Ascending aorta (tissue), 2 donors: ENCODE measurements at regions not wholly inside any gene's neighbourhood (a gene's known extent, or its start where the extent isn't known, plus 50 kb on each side); places are given as distances from the start of the nearest gene placed in this dataset.

Experiments
- DNase-seq, 2 donors: peaks; one replicate each; pipeline ENCODE4 v3.0.0-alpha.2; 2019; ENCODE audit warnings: low spot score in 2 of 2
- H3K27ac ChIP-seq, 2 donors: fragments of 200-600 bp; sonication (generic); one replicate each; pipeline ENCODE4 v1.5.1; 2016 to 2017; ENCODE audit warnings: mild to moderate bottlenecking in 1 of 2
- H3K27me3 ChIP-seq: fragments of 200-600 bp; sonication (generic); one replicate; pipeline ENCODE4 v1.5.1; 2017
- H3K36me3 ChIP-seq, 2 donors: fragments of 200-600 bp; sonication (generic); one replicate each; pipeline ENCODE4 v1.5.1; 2016
- H3K4me1 ChIP-seq, 2 donors: fragments of 200-600 bp; sonication (generic); one replicate each; pipeline ENCODE4 v1.5.1; 2016 to 2017; ENCODE audit warnings: mild to moderate bottlenecking in 1 of 2
- H3K4me3 ChIP-seq, 2 donors: fragments of 200-600 bp; sonication (generic); one replicate each; pipeline ENCODE4 v1.5.1; 2016 to 2017; ENCODE audit warnings: mild to moderate bottlenecking in 1 of 2
- H3K9me3 ChIP-seq, 2 donors: fragments of 200-600 bp; sonication (generic); one replicate each; pipeline ENCODE4 v1.5.1; 2016
- intact Hi-C: fragments of 100-400 bp; cut with DNase I; formaldehyde crosslinking; loops from one replicate; pipeline ENCODE4 v1.15.1; 2023
- TF ChIP-seq, protein P1 (sequence below), 3 experiments: fragments of 200-600 bp in 2 of 3; fragments of 450-650 bp in 1 of 3; sonication (generic) in 2 of 3; IDR thresholded peaks; one replicate each; pipeline ENCODE4 v1.5.1; 2016 to 2019; ENCODE audit warnings: antibody characterized with exemption in 3 of 3, mild to moderate bottlenecking in 1 of 3, moderate library complexity in 1 of 3

- DNase-seq = no peak
- Histone ChIP-seq H3K4me1 (no peaks in the 10 kb centered on the region), H3K27ac (no peak overlapping the region), H3K27me3 (no peaks in the 10 kb centered on the region), H3K4me3 (no peak overlapping the region), H3K9me3 (no peaks in the 10 kb centered on the region), H3K36me3 (no peaks in the 10 kb centered on the region)
- TF ChIP-seq, protein P1, sequence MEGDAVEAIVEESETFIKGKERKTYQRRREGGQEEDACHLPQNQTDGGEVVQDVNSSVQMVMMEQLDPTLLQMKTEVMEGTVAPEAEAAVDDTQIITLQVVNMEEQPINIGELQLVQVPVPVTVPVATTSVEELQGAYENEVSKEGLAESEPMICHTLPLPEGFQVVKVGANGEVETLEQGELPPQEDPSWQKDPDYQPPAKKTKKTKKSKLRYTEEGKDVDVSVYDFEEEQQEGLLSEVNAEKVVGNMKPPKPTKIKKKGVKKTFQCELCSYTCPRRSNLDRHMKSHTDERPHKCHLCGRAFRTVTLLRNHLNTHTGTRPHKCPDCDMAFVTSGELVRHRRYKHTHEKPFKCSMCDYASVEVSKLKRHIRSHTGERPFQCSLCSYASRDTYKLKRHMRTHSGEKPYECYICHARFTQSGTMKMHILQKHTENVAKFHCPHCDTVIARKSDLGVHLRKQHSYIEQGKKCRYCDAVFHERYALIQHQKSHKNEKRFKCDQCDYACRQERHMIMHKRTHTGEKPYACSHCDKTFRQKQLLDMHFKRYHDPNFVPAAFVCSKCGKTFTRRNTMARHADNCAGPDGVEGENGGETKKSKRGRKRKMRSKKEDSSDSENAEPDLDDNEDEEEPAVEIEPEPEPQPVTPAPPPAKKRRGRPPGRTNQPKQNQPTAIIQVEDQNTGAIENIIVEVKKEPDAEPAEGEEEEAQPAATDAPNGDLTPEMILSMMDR (IDR thresholded peaks at IDR 0.05) = no peak
- intact Hi-C loops = no loop called here
These were observed 638.7 kb upstream of the TENM3 start for GRCh38 chr4:181604546-181604945.

GRCh38 chr4:181606300-181606699, 636.9 kb upstream of the TENM3 start:
- H3K27ac ChIP-seq = no peak overlapping the region
- intact Hi-C loops = no loop called here
- H3K27me3 ChIP-seq = no peaks in the 10 kb centered on the region
- H3K36me3 ChIP-seq = no peaks in the 10 kb centered on the region
- no peaks in the 10 kb centered on the region for H3K9me3 ChIP-seq
- TF ChIP-seq, protein P1 (IDR thresholded peaks at IDR 0.05) = no peak
- no peak for DNase-seq
- H3K4me1 ChIP-seq = no peaks in the 10 kb centered on the region
- H3K4me3 ChIP-seq = no peak overlapping the region

DNA sequence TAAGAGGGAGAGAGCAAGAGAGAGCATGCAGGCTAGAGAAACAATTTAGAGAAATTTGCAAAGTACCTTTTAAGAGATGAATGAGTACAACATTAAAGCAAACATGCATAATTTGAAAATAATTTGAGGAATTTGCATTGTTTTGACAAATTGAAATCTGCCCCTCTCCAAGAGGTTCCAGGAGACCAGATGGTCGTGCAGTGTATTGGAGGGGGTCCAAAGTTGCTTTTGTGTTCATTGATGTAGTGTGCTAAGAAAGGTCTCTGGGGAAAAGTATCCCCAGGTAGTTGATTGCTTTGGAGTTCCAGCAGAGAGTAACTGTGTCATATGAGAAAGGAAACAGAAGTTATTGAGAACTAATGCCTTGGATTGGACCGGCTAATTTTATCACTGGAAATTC, 635.0 kb upstream of the TENM3 start:
- intact Hi-C loops = no loop called here
- TF ChIP-seq, protein P1 (IDR thresholded peaks at IDR 0.05) = no peak
- DNase-seq = no peak
- H3K27ac ChIP-seq = no peak overlapping the region
- no peaks in the 10 kb centered on the region for H3K9me3 ChIP-seq
- H3K36me3 ChIP-seq = no peaks in the 10 kb centered on the region
- H3K27me3 ChIP-seq = no peaks in the 10 kb centered on the region
- no peak overlapping the region for H3K4me3 ChIP-seq
- H3K4me1 ChIP-seq = no peaks in the 10 kb centered on the region

DNA sequence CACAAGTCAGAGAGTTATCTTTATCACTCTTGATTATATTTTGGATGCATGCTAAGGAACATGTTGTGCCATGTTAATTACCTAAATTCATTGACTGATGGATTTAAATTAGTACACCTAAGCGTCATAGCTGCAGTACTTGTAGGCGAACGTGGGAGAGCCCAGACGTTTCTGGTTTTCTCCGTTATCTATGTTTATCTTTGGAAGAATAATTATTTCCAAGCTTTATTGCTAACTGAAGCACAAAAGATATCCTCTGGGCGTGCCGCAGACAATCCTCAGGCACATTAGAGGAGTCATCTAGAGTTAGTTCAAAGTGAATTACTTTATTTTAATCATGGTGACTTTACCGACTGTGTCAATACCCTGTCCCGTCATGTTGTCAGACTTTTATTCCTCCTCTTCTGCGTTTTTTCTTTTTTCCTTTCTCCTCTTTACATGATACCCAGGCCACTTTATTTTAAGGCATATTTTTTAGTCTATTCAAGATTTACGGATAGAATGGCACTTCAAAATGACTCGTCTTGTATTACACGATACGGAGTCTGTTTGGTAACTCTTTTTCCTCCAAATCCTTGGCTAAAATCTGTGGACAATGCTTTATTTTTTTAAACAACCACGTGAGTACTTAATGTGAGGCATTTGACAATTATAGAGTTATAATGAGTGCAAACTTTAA, 632.0 kb upstream of the TENM3 start:
- no peak overlapping the region for H3K4me3 ChIP-seq
- H3K27ac ChIP-seq = no peak overlapping the region
- TF ChIP-seq, protein P1 (IDR thresholded peaks at IDR 0.05) = no peak
- H3K4me1 ChIP-seq = no peaks in the 10 kb centered on the region
- H3K9me3 ChIP-seq = no peaks in the 10 kb centered on the region
- no peaks in the 10 kb centered on the region for H3K27me3 ChIP-seq
- intact Hi-C loops = no loop called here
- H3K36me3 ChIP-seq = no peaks in the 10 kb centered on the region
- no peak for DNase-seq

- Histone ChIP-seq H3K9me3 (no peaks in the 10 kb centered on the region), H3K27ac (no peak overlapping the region), H3K36me3 (no peaks in the 10 kb centered on the region), H3K27me3 (no peaks in the 10 kb centered on the region), H3K4me3 (no peak overlapping the region), H3K4me1 (no peaks in the 10 kb centered on the region)
- intact Hi-C loops = no loop called here
- DNase-seq = no peak
- TF ChIP-seq, protein P1 (IDR thresholded peaks at IDR 0.05) = no peak
These were observed 631.1 kb upstream of the TENM3 start for GRCh38 chr4:181611946-181612600.
